Lower lobe of right lung (tissue), 2 donors: ENCODE measurements at regions not wholly inside any gene's neighbourhood (a gene's known extent, or its start where the extent isn't known, plus 50 kb on each side); places are given as distances from the start of the nearest gene placed in this dataset.

ENCODE experiments used
- ATAC-seq, 2 donors: fragments of 200-7000 bp; cut with Tn5 transposase; one replicate each; pipeline ENCODE4 v1.9.1; 2020 to 2022; ENCODE audit warnings: mild to moderate bottlenecking in 2 of 2, moderate library complexity in 2 of 2
- DNase-seq: peaks from one replicate; pipeline ENCODE4 v3.0.0-alpha.2; 2020
- H3K27ac ChIP-seq: fragments of 200-600 bp; one replicate; pipeline ENCODE4 v1.8.0; 2022
- H3K27me3 ChIP-seq: fragments of 200-600 bp; one replicate; pipeline ENCODE4 v1.8.0; 2022; ENCODE audit warnings: low read depth
- H3K36me3 ChIP-seq: fragments of 200-600 bp; one replicate; pipeline ENCODE4 v1.8.0; 2022; ENCODE audit warnings: mild to moderate bottlenecking
- H3K4me1 ChIP-seq: fragments of 200-600 bp; one replicate; pipeline ENCODE4 v1.8.0; 2022
- H3K4me3 ChIP-seq: fragments of 200-600 bp; one replicate; pipeline ENCODE4 v1.8.0; 2022; ENCODE audit warnings: mild to moderate bottlenecking
- H3K9me3 ChIP-seq: fragments of 200-600 bp; one replicate; pipeline ENCODE4 v1.8.0; 2022
- CTCF ChIP-seq: fragments of 200-600 bp; IDR thresholded peaks from one replicate; pipeline ENCODE4 v1.8.0; 2022; ENCODE audit warnings: antibody characterized with exemption, mild to moderate bottlenecking
- intact Hi-C: fragments of 100-400 bp; cut with DNase I; formaldehyde crosslinking; loops from one replicate; pipeline ENCODE4 v1.11.0; 2022
- donor health status: DM: no; HTN: yes; CAD: no; lungs with severe emphysema.

- Histone ChIP-seq H3K4me1 (no peaks in the 10 kb centered on the region), H3K36me3 (no peaks in the 10 kb centered on the region), H3K9me3 (no peaks in the 10 kb centered on the region), H3K27me3 (no peaks in the 10 kb centered on the region), H3K4me3 (no peak overlapping the region), H3K27ac (no peak overlapping the region)
- ATAC-seq (no peak), DNase-seq (no peak)
- no peak for TF ChIP-seq CTCF
- intact Hi-C loops, result no loop called here
Observed at GRCh38 chr2:217479566-217479965, 523.2 kb downstream of the TNS1 start.

GRCh38 chr2:217478831-217479455 lies 523.9 kb downstream of the TNS1 start:
- ATAC-seq (no peak), DNase-seq (no peak)
- Histone ChIP-seq H3K9me3 (no peaks in the 10 kb centered on the region), H3K36me3 (no peaks in the 10 kb centered on the region), H3K4me1 (no peaks in the 10 kb centered on the region), H3K27ac (no peak overlapping the region), H3K4me3 (no peak overlapping the region), H3K27me3 (no peaks in the 10 kb centered on the region)
- TF ChIP-seq CTCF, result no peak
- intact Hi-C loops, result no loop called here

GRCh38 chr2:217477583-217477982 lies 525.2 kb downstream of the TNS1 start:
- ATAC-seq (no peak), DNase-seq (no peak)
- no peak overlapping the region for H3K4me3 ChIP-seq
- H3K27ac ChIP-seq, result no peak overlapping the region
- H3K9me3 ChIP-seq, result no peaks in the 10 kb centered on the region
- H3K36me3 ChIP-seq, result no peaks in the 10 kb centered on the region
- H3K27me3 ChIP-seq, result no peaks in the 10 kb centered on the region
- intact Hi-C loops, result no loop called here
- no peak for TF ChIP-seq CTCF
- no peaks in the 10 kb centered on the region for H3K4me1 ChIP-seq

GRCh38 chr2:217475791-217476190 lies 527.0 kb downstream of the TNS1 start:
- Histone ChIP-seq H3K4me1 (no peaks in the 10 kb centered on the region), H3K4me3 (no peak overlapping the region), H3K27me3 (no peaks in the 10 kb centered on the region), H3K36me3 (no peaks in the 10 kb centered on the region), H3K9me3 (no peaks in the 10 kb centered on the region), H3K27ac (no peak overlapping the region)
- ATAC-seq, result no peak
- intact Hi-C loops, result no loop called here
- no peak for DNase-seq
- no peak for TF ChIP-seq CTCF

- Histone ChIP-seq H3K27ac (no peak overlapping the region), H3K27me3 (no peaks in the 10 kb centered on the region), H3K36me3 (no peaks in the 10 kb centered on the region), H3K4me3 (no peak overlapping the region), H3K9me3 (no peaks in the 10 kb centered on the region), H3K4me1 (no peaks in the 10 kb centered on the region)
- TF ChIP-seq CTCF, result no peak
- intact Hi-C loops, result no loop called here
- ATAC-seq, result no peak
- no peak for DNase-seq
Observed at GRCh38 chr2:217475101-217475500, 527.7 kb downstream of the TNS1 start.

- H3K4me3 ChIP-seq, result no peak overlapping the region
- TF ChIP-seq CTCF, result no peak
- H3K9me3 ChIP-seq, result no peaks in the 10 kb centered on the region
- DNase-seq (no peak), ATAC-seq (no peak)
- H3K27me3 ChIP-seq, result no peaks in the 10 kb centered on the region
- intact Hi-C loops, result no loop called here
- no peaks in the 10 kb centered on the region for H3K36me3 ChIP-seq
- no peaks in the 10 kb centered on the region for H3K4me1 ChIP-seq
- no peak overlapping the region for H3K27ac ChIP-seq
Observed at GRCh38 chr2:217471319-217471718, 531.5 kb downstream of the TNS1 start.
